ENCODE measurements at regions not wholly inside any gene's neighbourhood (a gene's known extent, or its start where the extent isn't known, plus 50 kb on each side); places are given as distances from the start of the nearest gene placed in this dataset.
A peak's percentile ranks its signal among the peaks of the same experiment; 100 is the strongest.

- H3K36me3 Mint-ChIP-seq (ENCODE audit: insufficient read depth in 2 of 2) = no peaks in the 10 kb centered on the region
- no peak overlapping the region for H3K4me3 Mint-ChIP-seq
- no peaks in the 10 kb centered on the region for H3K9me3 Mint-ChIP-seq
- no peaks in the 10 kb centered on the region for H3K27me3 Mint-ChIP-seq (ENCODE audit: low read depth)
- ATAC-seq (replicated peaks in 1 of 2) (no peak), DNase-seq (no peak)
- H3K4me1 Mint-ChIP-seq (ENCODE audit: low read depth) = peaks cover 29% of the 10 kb centered on the region
- H3K27ac Mint-ChIP-seq = no peak overlapping the region
These were observed 200.4 kb upstream of the SLC24A2 start for GRCh38 chr9:19989213-19989612.

GRCh38 chr9:19988281-19988680 is 199.4 kb upstream of the SLC24A2 start:
- Mint-ChIP-seq H3K4me3 (no peak overlapping the region), H3K36me3 (ENCODE audit: insufficient read depth in 2 of 2) (no peaks in the 10 kb centered on the region), H3K9me3 (no peaks in the 10 kb centered on the region), H3K27ac (no peak overlapping the region), H3K4me1 (ENCODE audit: low read depth) (peaks cover 20% of the 10 kb centered on the region), H3K27me3 (ENCODE audit: low read depth) (no peaks in the 10 kb centered on the region)
- no peak for DNase-seq
- no peak for ATAC-seq (replicated peaks in 1 of 2)

GRCh38 chr9:19985081-19985480 is 196.2 kb upstream of the SLC24A2 start:
- Mint-ChIP-seq H3K4me1 (ENCODE audit: low read depth) (no peaks in the 10 kb centered on the region), H3K27me3 (ENCODE audit: low read depth) (no peaks in the 10 kb centered on the region), H3K9me3 (peaks cover 2 to 3% of the 10 kb centered on the region in 2 donors), H3K27ac (no peak overlapping the region), H3K4me3 (no peak overlapping the region), H3K36me3 (ENCODE audit: insufficient read depth in 2 of 2) (peaks cover 0 to 4% of the 10 kb centered on the region in 2 donors)
- ATAC-seq (replicated peaks in 1 of 2) (no peak), DNase-seq (no peak)

GRCh38 chr9:19976226-19976625 is 187.4 kb upstream of the SLC24A2 start:
- H3K36me3 Mint-ChIP-seq (ENCODE audit: insufficient read depth in 2 of 2) = peaks cover 2 to 4% of the 10 kb centered on the region in 2 donors
- peak; percentile 94 to 96 for ATAC-seq (replicated peaks in 1 of 2)

GRCh38 chr9:19975499-19975898 is 186.7 kb upstream of the SLC24A2 start:
- peaks cover 30% of the 10 kb centered on the region for H3K4me1 Mint-ChIP-seq (ENCODE audit: low read depth)
- peaks cover 2 to 4% of the 10 kb centered on the region in 2 donors for H3K36me3 Mint-ChIP-seq (ENCODE audit: insufficient read depth in 2 of 2)
- peak overlapping the region; percentile 76 for H3K27ac Mint-ChIP-seq
- H3K9me3 Mint-ChIP-seq = peaks cover 3 to 4% of the 10 kb centered on the region in 2 donors
- H3K27me3 Mint-ChIP-seq (ENCODE audit: low read depth) = no peaks in the 10 kb centered on the region
- DNase-seq (no peak), ATAC-seq (replicated peaks in 1 of 2) (peak; percentile 55 to 60)
- H3K4me3 Mint-ChIP-seq = peak overlapping the region in 1 of 2 donors; percentile 11

More at GRCh38 chr9:19976226-19976625, 187.4 kb upstream of the SLC24A2 start:
- H3K9me3 Mint-ChIP-seq = peaks cover 3 to 4% of the 10 kb centered on the region in 2 donors
- peak overlapping the region; percentile 39 for H3K27ac Mint-ChIP-seq
- peak overlapping the region; percentile 13 to 14 for H3K4me3 Mint-ChIP-seq
- H3K27me3 Mint-ChIP-seq (ENCODE audit: low read depth) = no peaks in the 10 kb centered on the region
- DNase-seq = peak; percentile 47 to 49
- H3K4me1 Mint-ChIP-seq (ENCODE audit: low read depth) = peaks cover 30% of the 10 kb centered on the region

- no peak overlapping the region for H3K4me3 Mint-ChIP-seq
- H3K27me3 Mint-ChIP-seq (ENCODE audit: low read depth) = no peaks in the 10 kb centered on the region
- no peak overlapping the region for H3K27ac Mint-ChIP-seq
- H3K4me1 Mint-ChIP-seq (ENCODE audit: low read depth) = peaks cover 12% of the 10 kb centered on the region
- ATAC-seq (replicated peaks in 1 of 2) (no peak), DNase-seq (no peak)
- peaks cover 0 to 2% of the 10 kb centered on the region in 2 donors for H3K9me3 Mint-ChIP-seq
- no peaks in the 10 kb centered on the region for H3K36me3 Mint-ChIP-seq (ENCODE audit: insufficient read depth in 2 of 2)
These were observed 180.9 kb upstream of the SLC24A2 start for GRCh38 chr9:19969721-19970120.

GRCh38 chr9:19967888-19968459 is 179.1 kb upstream of the SLC24A2 start:
- Mint-ChIP-seq H3K27me3 (ENCODE audit: low read depth) (no peaks in the 10 kb centered on the region), H3K36me3 (ENCODE audit: insufficient read depth in 2 of 2) (no peaks in the 10 kb centered on the region), H3K27ac (no peak overlapping the region), H3K4me3 (no peak overlapping the region), H3K9me3 (peaks cover 0 to 2% of the 10 kb centered on the region in 2 donors), H3K4me1 (ENCODE audit: low read depth) (peaks cover 12% of the 10 kb centered on the region)
- DNase-seq (no peak), ATAC-seq (replicated peaks in 1 of 2) (peak in 1 of 2 donors; percentile 26)

- H3K4me1 Mint-ChIP-seq (ENCODE audit: low read depth) = peaks cover 12% of the 10 kb centered on the region
- no peak for ATAC-seq (replicated peaks in 1 of 2)
- no peak for DNase-seq
- H3K27me3 Mint-ChIP-seq (ENCODE audit: low read depth) = no peaks in the 10 kb centered on the region
- H3K36me3 Mint-ChIP-seq (ENCODE audit: insufficient read depth in 2 of 2) = no peaks in the 10 kb centered on the region
- H3K4me3 Mint-ChIP-seq = no peak overlapping the region
- H3K9me3 Mint-ChIP-seq = peaks cover 0 to 4% of the 10 kb centered on the region in 2 donors
- H3K27ac Mint-ChIP-seq = no peak overlapping the region
These were observed 178.5 kb upstream of the SLC24A2 start for GRCh38 chr9:19967216-19967887.

- Mint-ChIP-seq H3K27ac (no peak overlapping the region), H3K36me3 (ENCODE audit: insufficient read depth in 2 of 2) (peaks cover 0 to 2% of the 10 kb centered on the region in 2 donors), H3K4me3 (no peak overlapping the region), H3K27me3 (ENCODE audit: low read depth) (no peaks in the 10 kb centered on the region), H3K4me1 (ENCODE audit: low read depth) (peaks cover 12% of the 10 kb centered on the region), H3K9me3 (peaks cover 2 to 4% of the 10 kb centered on the region in 2 donors)
- ATAC-seq (replicated peaks in 1 of 2) (no peak), DNase-seq (no peak)
These were observed 176.5 kb upstream of the SLC24A2 start for GRCh38 chr9:19965336-19965735.

GRCh38 chr9:19947996-19948395 is 159.2 kb upstream of the SLC24A2 start:
- ATAC-seq (replicated peaks in 1 of 2) (no peak), DNase-seq (no peak)
- H3K27me3 Mint-ChIP-seq (ENCODE audit: low read depth) = peaks cover 3% of the 10 kb centered on the region
- H3K27ac Mint-ChIP-seq = no peak overlapping the region
- peaks cover 13% of the 10 kb centered on the region for H3K4me1 Mint-ChIP-seq (ENCODE audit: low read depth)
- H3K4me3 Mint-ChIP-seq = no peak overlapping the region
- H3K36me3 Mint-ChIP-seq (ENCODE audit: insufficient read depth in 2 of 2) = peaks cover 0 to 2% of the 10 kb centered on the region in 2 donors
- H3K9me3 Mint-ChIP-seq = peaks cover under 1 to 2% of the 10 kb centered on the region in 2 donors

GRCh38 chr9:19946441-19947109 is 157.7 kb upstream of the SLC24A2 start:
- Mint-ChIP-seq H3K4me1 (ENCODE audit: low read depth) (peaks cover 13% of the 10 kb centered on the region), H3K36me3 (ENCODE audit: insufficient read depth in 2 of 2) (no peaks in the 10 kb centered on the region), H3K27ac (peak overlapping the region; percentile 33), H3K27me3 (ENCODE audit: low read depth) (peaks cover 12% of the 10 kb centered on the region), H3K9me3 (peaks cover 0 to 1% of the 10 kb centered on the region in 2 donors), H3K4me3 (no peak overlapping the region)
- DNase-seq (peak in 1 of 2 donors; percentile 11), ATAC-seq (replicated peaks in 1 of 2) (peak in 1 of 2 donors; percentile 64)

GRCh38 chr9:19941874-19942273 is 153.0 kb upstream of the SLC24A2 start:
- H3K4me1 Mint-ChIP-seq (ENCODE audit: low read depth) = peaks cover 10% of the 10 kb centered on the region
- H3K36me3 Mint-ChIP-seq (ENCODE audit: insufficient read depth in 2 of 2) = no peaks in the 10 kb centered on the region
- DNase-seq (no peak), ATAC-seq (replicated peaks in 1 of 2) (no peak)
- H3K27me3 Mint-ChIP-seq (ENCODE audit: low read depth) = peaks cover 12% of the 10 kb centered on the region
- no peaks in the 10 kb centered on the region for H3K9me3 Mint-ChIP-seq
- no peak overlapping the region for H3K4me3 Mint-ChIP-seq
- H3K27ac Mint-ChIP-seq = no peak overlapping the region

GRCh38 chr9:19940811-19941535 is 152.1 kb upstream of the SLC24A2 start:
- H3K4me3 Mint-ChIP-seq = no peak overlapping the region
- H3K36me3 Mint-ChIP-seq (ENCODE audit: insufficient read depth in 2 of 2) = no peaks in the 10 kb centered on the region
- no peaks in the 10 kb centered on the region for H3K9me3 Mint-ChIP-seq
- H3K4me1 Mint-ChIP-seq (ENCODE audit: low read depth) = peaks cover under 1% of the 10 kb centered on the region
- H3K27me3 Mint-ChIP-seq (ENCODE audit: low read depth) = peaks cover 12% of the 10 kb centered on the region
- DNase-seq (no peak), ATAC-seq (replicated peaks in 1 of 2) (no peak)
- no peak overlapping the region for H3K27ac Mint-ChIP-seq

All from activated T-cell treated with anti-CD3 and anti-CD28 coated beads, Interleukin-2, amount 50 U/mL, for 72 hours (primary cell).